Fibroblast of villous mesenchyme (primary cell): ENCODE measurements at regions not wholly inside any gene's neighbourhood (a gene's known extent, or its start where the extent isn't known, plus 50 kb on each side); places are given as distances from the start of the nearest gene placed in this dataset.

ENCODE experiments used
- DNase-seq: peaks from one replicate; pipeline ENCODE4 v3.0.0-alpha.2; 2010; ENCODE audit warnings: low read depth
- H3K4me3 ChIP-seq: 2 replicates; pipeline ENCODE4 v1.5.1; 2011; ENCODE audit warnings: low read depth, mild to moderate bottlenecking, low read length
- TF ChIP-seq, protein P1 (sequence below): IDR thresholded peaks from 2 replicates; pipeline ENCODE4 v1.5.1; 2012; ENCODE audit warnings: low read depth, mild to moderate bottlenecking, low read length; ENCODE audit not compliant: insufficient read depth

GRCh38 chr10:130509881-130510689, 373.9 kb downstream of the GLRX3 start:
- TF ChIP-seq, protein P1, sequence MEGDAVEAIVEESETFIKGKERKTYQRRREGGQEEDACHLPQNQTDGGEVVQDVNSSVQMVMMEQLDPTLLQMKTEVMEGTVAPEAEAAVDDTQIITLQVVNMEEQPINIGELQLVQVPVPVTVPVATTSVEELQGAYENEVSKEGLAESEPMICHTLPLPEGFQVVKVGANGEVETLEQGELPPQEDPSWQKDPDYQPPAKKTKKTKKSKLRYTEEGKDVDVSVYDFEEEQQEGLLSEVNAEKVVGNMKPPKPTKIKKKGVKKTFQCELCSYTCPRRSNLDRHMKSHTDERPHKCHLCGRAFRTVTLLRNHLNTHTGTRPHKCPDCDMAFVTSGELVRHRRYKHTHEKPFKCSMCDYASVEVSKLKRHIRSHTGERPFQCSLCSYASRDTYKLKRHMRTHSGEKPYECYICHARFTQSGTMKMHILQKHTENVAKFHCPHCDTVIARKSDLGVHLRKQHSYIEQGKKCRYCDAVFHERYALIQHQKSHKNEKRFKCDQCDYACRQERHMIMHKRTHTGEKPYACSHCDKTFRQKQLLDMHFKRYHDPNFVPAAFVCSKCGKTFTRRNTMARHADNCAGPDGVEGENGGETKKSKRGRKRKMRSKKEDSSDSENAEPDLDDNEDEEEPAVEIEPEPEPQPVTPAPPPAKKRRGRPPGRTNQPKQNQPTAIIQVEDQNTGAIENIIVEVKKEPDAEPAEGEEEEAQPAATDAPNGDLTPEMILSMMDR: no peak
- DNase-seq: no peak
- no peak overlapping the region for H3K4me3 ChIP-seq

GRCh38 chr10:130510755-130511154, 374.6 kb downstream of the GLRX3 start:
- H3K4me3 ChIP-seq: no peak overlapping the region
- TF ChIP-seq, protein P1: no peak
- DNase-seq: no peak

GRCh38 chr10:130511766-130512165, 375.6 kb downstream of the GLRX3 start:
- TF ChIP-seq, protein P1: no peak

DNA sequence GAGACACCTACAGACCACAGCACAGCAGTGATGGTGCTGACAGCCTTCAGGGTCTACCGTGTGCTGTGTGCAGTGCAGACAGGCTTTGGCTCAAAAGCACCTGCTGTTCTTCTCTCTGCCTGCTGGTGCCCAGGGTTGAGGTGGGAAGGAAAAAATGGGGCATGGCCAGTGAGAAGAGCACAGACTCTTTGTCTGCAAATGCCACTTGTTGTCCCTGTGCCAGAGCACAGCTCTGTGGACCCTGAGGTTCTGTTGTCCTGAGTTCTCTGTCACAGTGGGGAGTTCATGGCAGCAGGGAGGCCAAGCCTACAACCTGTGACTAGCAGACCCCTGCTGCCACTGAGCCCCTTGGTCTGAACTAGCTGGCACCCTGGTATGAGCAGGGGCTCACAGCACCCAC, 376.7 kb downstream of the GLRX3 start:
- DNase-seq: no peak
- H3K4me3 ChIP-seq: no peak overlapping the region
- TF ChIP-seq, protein P1: no peak

More at GRCh38 chr10:130511766-130512165, 375.6 kb downstream of the GLRX3 start:
- H3K4me3 ChIP-seq: no peak overlapping the region
- no peak for DNase-seq

- no peak overlapping the region for H3K4me3 ChIP-seq
- TF ChIP-seq, protein P1: no peak
- DNase-seq: no peak
These were observed 377.7 kb downstream of the GLRX3 start for GRCh38 chr10:130513686-130514476.

DNA sequence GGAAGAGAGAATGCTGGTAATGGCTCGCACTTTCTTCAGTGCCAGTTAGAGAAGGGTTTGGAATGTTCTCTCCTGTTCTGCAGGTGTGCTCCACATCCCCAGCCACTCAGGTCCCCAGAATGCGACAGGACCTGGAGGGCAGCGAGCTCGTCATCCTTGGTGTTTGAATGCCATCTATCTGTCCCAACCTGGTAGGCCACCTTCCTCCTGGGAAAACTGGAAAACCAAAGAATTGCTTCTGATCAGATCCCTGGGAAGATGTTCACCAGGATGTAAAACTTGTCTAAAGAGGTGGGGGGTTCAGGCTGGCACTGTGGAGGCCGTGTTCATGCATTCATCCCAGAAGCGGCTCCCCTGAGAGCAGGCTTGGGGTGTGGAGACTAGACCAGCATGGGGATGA, 379.5 kb downstream of the GLRX3 start:
- TF ChIP-seq, protein P1: no peak

More for the DNA sequence above, 379.5 kb downstream of the GLRX3 start:
- H3K4me3 ChIP-seq: no peak overlapping the region
- DNase-seq: no peak
